GM10248 (cell line): ENCODE measurements at regions not wholly inside any gene's neighbourhood (a gene's known extent, or its start where the extent isn't known, plus 50 kb on each side); places are given as distances from the start of the nearest gene placed in this dataset.

Source experiments
- CTCF ChIA-PET: fragments of 300-600 bp; sonication (Branson Sonifier 250); formaldehyde crosslinking; extraction: SDS; loops from one replicate; lab custom pipeline; 2021; ENCODE audit warnings: antibody characterized with exemption; lab: Yijun Ruan, JAX
- POLR2A ChIA-PET: fragments of 350-650 bp; sonication (Branson Sonifier 250); formaldehyde crosslinking; extraction: SDS; loops from one replicate; lab custom pipeline; 2020; ENCODE audit warnings: antibody characterized with exemption; lab: Yijun Ruan, JAX
- DNase-seq: peaks from one replicate; pipeline ENCODE4 v3.0.0; 2012; ENCODE audit errors: extremely low spot score
- CTCF ChIP-seq: IDR thresholded peaks from 2 replicates; pipeline ENCODE4 v1.5.1; 2012; ENCODE audit warnings: mild to moderate bottlenecking, low read depth; ENCODE audit errors: extremely low read depth, missing control alignments, control extremely low read depth

- ChIA-PET CTCF (no interaction called here), POLR2A (no interaction called here)
- TF ChIP-seq CTCF: no peak
- no peak for DNase-seq
Measured at GRCh38 chr14:61968207-61968606, 206.0 kb downstream of the SNAPC1 start.

GRCh38 chr14:61972711-61973110 is 210.5 kb downstream of the SNAPC1 start:
- no peak for DNase-seq
- TF ChIP-seq CTCF: no peak
- POLR2A ChIA-PET: no interaction called here
- CTCF ChIA-PET: interaction anchor here (1.4 to 1.8 kb wide), 2 partner anchors 9 to 10 kb away, joined by 3 to 6 read pairs; no protein-coding TSS in a partner anchor

GRCh38 chr14:61973981-61974380 is 211.8 kb downstream of the SNAPC1 start:
- TF ChIP-seq CTCF: no peak
- POLR2A ChIA-PET: no interaction called here
- CTCF ChIA-PET: no interaction called here
- no peak for DNase-seq

GRCh38 chr14:61977217-61977616 is 215.0 kb downstream of the SNAPC1 start:
- ChIA-PET CTCF (no interaction called here), POLR2A (no interaction called here)
- no peak for DNase-seq
- TF ChIP-seq CTCF: no peak

- ChIA-PET CTCF (no interaction called here), POLR2A (no interaction called here)
- DNase-seq: no peak
- TF ChIP-seq CTCF: no peak
Measured at GRCh38 chr14:61988240-61988639, 226.0 kb downstream of the SNAPC1 start.

GRCh38 chr14:61992139-61992538 is 229.9 kb downstream of the SNAPC1 start:
- ChIA-PET POLR2A (no interaction called here), CTCF (interaction anchor here (0.9 to 1.3 kb wide), 2 partner anchors 11 to 21 kb away, joined by 3 read pairs; no protein-coding TSS in a partner anchor)
- no peak for DNase-seq
- no peak for TF ChIP-seq CTCF

- DNase-seq: no peak
- no peak for TF ChIP-seq CTCF
- ChIA-PET POLR2A (no interaction called here), CTCF (no interaction called here)
Measured at GRCh38 chr14:61992926-61993325, 230.7 kb downstream of the SNAPC1 start.
